ENCODE measurements at regions not wholly inside any gene's neighbourhood (a gene's known extent, or its start where the extent isn't known, plus 50 kb on each side); places are given as distances from the start of the nearest gene placed in this dataset.
"Not testable (repeated sequence)": the region's sequence is repeated elsewhere in the genome, so short reads cannot be mapped to it uniquely, and the experiment has no call there.

DNA sequence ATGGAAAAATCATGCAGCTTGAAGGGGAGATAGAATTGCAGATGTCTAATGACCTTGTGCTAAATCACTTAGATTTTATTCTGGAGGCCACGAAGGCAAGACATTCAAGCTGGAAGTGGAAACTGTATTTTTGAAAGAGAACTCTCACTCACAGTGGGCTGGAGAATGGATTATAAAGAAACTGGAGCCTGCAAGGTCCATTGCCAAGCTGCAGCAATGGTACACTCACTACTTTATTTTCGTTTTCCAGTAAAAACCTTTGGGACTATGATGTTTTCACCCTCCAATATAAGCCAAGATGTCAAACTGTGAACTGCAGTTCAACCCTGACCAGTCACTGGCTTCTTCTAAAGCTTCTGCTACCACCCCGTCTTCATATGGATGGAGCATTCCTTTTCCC lies 62.0 kb downstream of the SKIDA1 start:
- no peaks in the 10 kb centered on the region for H3K9me3 ChIP-seq (ENCODE audit: control insufficient read depth, insufficient read depth, low read length)
- H3K9ac ChIP-seq (ENCODE audit: low read depth, low read length), result no peak overlapping the region
- no peaks in the 10 kb centered on the region for H3K36me3 ChIP-seq (ENCODE audit: insufficient read depth, low read length)
- no peaks in the 10 kb centered on the region for H3K4me1 ChIP-seq (ENCODE audit: insufficient read depth, low read length)

DNA sequence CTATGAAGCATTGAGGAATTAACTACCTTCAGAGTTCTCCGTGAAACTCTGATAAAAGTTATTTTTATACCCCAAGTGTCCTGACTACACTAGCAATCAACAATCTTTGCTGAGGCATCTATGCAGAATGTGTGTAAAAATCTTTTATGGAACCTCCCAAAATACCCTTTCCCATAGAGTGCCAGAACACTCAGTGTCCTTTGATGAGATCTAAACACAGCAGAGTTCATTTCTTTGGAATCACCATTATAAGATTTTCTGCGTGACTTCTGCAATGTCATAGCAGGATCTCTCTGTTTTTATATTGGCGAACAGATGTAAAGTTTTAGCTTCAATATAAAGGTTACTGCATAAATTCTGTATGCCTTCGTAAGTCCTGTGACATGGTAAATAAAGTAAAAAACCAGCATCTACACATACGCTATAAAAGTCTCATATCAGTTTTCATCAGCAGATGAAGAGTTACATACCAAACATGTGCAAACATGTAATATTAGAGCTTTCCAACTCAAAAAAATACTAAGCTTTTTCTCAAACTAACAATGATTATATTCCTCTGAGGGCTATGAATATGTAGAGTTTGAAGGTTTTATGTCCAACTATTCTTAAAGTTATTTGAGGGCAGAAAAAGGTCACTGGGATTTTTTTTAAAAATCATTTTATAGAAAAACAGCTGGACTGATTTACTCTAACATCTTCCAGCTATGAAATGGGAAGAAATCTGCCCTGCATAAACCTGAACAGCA lies 67.2 kb downstream of the SKIDA1 start:
- no peaks in the 10 kb centered on the region for H3K36me3 ChIP-seq (ENCODE audit: insufficient read depth, low read length)
- H3K9ac ChIP-seq (ENCODE audit: low read depth, low read length), result no peak overlapping the region
- H3K4me1 ChIP-seq (ENCODE audit: insufficient read depth, low read length), result no peaks in the 10 kb centered on the region
- H3K9me3 ChIP-seq (ENCODE audit: control insufficient read depth, insufficient read depth, low read length), result no peaks in the 10 kb centered on the region; the same call in none of the 2 replicates

DNA sequence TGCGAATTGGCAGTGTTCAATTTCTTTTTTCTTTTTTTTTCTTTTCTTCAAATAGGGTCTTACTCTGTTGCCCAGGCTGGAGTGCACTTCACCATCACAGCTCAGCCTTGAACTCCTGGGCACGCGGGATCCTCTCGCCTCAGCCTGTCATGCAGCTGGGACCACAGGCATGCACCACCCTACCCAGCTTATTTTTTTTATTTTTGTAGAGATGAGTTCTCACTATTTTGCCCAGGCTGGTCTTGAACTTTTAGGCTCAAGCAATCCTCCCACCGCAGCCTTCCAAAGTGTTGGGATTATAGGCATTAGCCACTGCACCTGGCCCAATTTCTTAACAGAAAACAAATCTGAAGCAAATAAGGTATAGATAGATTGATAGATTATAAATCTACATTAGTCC lies 69.3 kb downstream of the SKIDA1 start:
- H3K4me1 ChIP-seq (ENCODE audit: insufficient read depth, low read length), result no peaks in the 10 kb centered on the region
- no peaks in the 10 kb centered on the region for H3K36me3 ChIP-seq (ENCODE audit: insufficient read depth, low read length)
- no peaks in the 10 kb centered on the region; the same call in none of the 2 replicates for H3K9me3 ChIP-seq (ENCODE audit: control insufficient read depth, insufficient read depth, low read length)
- no peak overlapping the region for H3K9ac ChIP-seq (ENCODE audit: low read depth, low read length)

DNA sequence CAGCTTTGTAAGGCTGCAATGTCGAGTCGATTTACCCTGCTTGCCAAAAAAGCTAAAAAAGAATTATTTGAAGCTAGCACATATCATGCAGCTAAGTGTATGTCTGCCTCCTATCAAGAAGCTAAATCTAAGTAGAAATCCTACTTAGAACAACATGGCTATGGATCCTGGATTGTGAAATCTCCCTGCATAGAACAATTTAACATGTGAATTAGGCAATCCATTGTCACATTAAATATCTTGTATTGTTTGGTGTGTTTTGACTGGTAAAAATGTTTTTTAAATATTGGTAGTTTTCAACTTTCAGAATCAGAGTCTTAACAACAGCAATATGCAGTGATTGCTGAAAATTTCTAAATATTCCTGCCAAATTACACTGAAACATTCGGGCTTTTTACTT lies 73.3 kb downstream of the SKIDA1 start:
- no peaks in the 10 kb centered on the region; the same call in 1 of the 2 replicates for H3K4me1 ChIP-seq (ENCODE audit: insufficient read depth, low read length)
- H3K9me3 ChIP-seq (ENCODE audit: control insufficient read depth, insufficient read depth, low read length), result no peaks in the 10 kb centered on the region; the same call in none of the 2 replicates
- H3K36me3 ChIP-seq (ENCODE audit: insufficient read depth, low read length), result no peaks in the 10 kb centered on the region
- H3K9ac ChIP-seq (ENCODE audit: low read depth, low read length), result no peak overlapping the region

DNA sequence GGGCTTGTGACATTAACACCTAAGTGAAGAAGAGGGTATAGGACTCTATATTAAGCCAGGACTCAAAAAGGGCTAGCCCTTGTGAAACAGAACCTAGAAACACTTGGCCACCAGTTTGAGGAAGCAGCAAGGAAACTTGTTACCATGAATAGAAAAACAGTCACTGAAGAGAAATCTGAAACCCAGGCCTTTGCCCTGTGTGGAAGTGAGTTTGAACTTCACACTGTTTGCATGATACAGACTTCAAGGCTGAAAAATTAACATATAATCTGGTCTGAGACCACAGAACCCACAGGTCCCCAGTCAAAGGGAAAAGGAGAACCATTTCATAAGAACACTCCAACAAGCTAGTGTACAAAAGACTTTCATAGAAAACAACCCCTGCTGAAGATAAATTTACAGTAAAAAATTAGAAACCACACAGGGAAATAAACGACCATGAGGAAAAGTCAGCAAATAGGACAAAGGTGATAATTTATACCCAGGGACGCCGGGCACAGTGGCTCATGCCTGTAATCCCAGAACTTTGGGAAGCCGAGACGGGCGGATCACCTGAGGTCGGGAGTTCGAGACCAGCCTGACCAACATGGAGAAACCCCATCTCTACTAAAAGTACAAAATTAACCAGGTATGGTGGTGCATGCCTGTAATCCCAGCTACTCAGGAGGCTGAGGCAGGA lies 76.1 kb downstream of the SKIDA1 start:
- Histone ChIP-seq H3K36me3 (ENCODE audit: insufficient read depth, low read length) (no peaks in the 10 kb centered on the region), H3K9me3 (ENCODE audit: control insufficient read depth, insufficient read depth, low read length) (no peaks in the 10 kb centered on the region), H3K9ac (ENCODE audit: low read depth, low read length) (no peak overlapping the region), H3K4me1 (ENCODE audit: insufficient read depth, low read length) (peaks cover 5% of the 10 kb centered on the region)

DNA sequence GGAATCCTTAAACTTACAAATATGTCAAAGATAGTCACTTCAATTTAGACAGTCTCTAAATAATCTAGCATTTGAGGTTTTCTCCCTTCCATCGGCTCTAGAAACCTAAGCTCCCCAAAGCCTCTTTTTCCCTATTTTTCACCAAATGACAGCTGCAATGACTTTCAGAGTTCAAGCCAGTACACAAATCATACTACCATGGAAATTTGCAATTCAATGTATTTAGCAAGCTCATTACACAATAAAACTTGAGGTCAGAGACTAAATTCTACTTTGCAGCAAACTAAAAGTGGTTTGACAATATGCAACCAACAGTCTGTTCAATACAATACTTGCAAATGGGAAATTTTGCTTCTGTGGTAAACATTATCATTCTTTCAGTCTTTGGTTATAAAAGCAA lies 80.3 kb downstream of the SKIDA1 start:
- Histone ChIP-seq H3K9me3 (ENCODE audit: control insufficient read depth, insufficient read depth, low read length) (no peaks in the 10 kb centered on the region), H3K9ac (ENCODE audit: low read depth, low read length) (no peak overlapping the region), H3K4me1 (ENCODE audit: insufficient read depth, low read length) (peaks cover 5% of the 10 kb centered on the region), H3K36me3 (ENCODE audit: insufficient read depth, low read length) (no peaks in the 10 kb centered on the region)

DNA sequence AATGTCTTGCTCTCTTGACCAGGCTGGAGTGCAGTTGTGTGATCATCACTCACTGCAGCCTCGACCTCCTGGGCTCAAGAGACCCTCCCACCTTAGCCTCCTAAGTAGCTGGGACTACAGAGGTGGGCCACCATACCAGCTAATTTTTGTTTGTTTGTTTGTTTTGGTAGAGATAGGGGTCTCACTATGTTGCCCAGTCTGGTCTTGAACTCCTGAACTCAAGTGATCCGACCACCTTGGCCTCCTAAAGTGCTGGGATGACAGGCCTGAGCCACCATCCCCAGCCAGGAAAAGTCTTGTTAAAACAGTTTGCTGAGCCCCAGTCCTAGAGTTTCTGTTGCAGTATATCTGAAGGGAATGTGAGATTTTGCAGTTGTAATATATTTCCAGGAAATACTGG lies 83.9 kb downstream of the SKIDA1 start:
- H3K9ac ChIP-seq (ENCODE audit: low read depth, low read length), result no peak overlapping the region
- H3K36me3 ChIP-seq (ENCODE audit: insufficient read depth, low read length), result no peaks in the 10 kb centered on the region
- no peaks in the 10 kb centered on the region for H3K9me3 ChIP-seq (ENCODE audit: control insufficient read depth, insufficient read depth, low read length)
- peaks cover 5% of the 10 kb centered on the region for H3K4me1 ChIP-seq (ENCODE audit: insufficient read depth, low read length)

DNA sequence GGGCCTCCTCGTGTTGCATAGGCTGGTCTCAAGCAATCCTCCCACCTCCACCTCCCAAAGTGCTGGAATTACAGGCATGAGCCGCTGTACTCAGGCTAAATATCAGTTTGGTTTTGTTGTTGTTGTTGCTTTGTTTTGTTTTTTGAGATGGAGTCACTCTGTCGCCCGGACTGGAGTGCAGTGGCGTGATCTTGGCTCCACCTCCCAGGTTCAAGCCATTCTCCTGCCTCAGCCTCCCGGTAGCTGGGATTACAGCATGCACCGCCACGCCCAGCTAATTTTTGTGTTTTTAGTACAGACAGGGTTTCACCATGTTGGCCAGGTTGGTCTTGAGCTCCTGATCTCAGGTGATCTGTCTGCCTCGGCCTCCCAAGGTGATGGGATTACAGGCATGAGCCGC lies 86.6 kb downstream of the SKIDA1 start:
- not testable (repeated sequence) for H3K4me1 ChIP-seq (ENCODE audit: insufficient read depth, low read length); H3K9ac ChIP-seq (ENCODE audit: low read depth, low read length); H3K36me3 ChIP-seq (ENCODE audit: insufficient read depth, low read length); H3K9me3 ChIP-seq (ENCODE audit: control insufficient read depth, insufficient read depth, low read length)

DNA sequence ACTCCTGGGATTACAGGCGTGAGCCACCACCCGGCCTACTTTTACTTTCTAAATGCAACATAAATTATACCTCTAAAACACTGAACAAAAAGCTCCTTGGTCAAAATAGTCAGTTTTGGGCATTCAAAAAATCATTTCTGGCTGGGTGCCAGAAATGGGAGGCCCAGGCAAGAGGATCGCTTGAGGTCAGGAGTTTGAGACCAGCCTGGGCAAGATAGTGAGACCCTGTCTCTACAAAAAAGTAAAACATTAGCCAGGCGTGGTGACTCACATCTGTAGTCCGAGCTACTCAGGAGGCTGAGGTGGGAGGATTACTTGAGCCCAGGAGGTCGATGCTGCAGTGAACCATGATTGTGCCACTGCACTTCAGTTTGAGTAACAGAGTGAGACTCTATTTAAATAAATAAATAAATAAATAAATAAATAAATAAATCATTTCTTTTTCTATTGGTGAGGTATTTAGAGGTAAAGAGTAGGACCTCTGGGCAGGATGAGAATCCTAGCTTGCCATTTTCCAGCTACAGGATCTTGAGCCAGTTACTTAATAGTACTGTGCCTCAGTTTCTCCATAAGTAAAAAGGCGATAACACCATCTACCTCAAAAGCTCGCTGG lies 87.6 kb downstream of the SKIDA1 start:
- H3K36me3 ChIP-seq (ENCODE audit: insufficient read depth, low read length), result no peaks in the 10 kb centered on the region
- no peaks in the 10 kb centered on the region for H3K9me3 ChIP-seq (ENCODE audit: control insufficient read depth, insufficient read depth, low read length)
- no peak overlapping the region for H3K9ac ChIP-seq (ENCODE audit: low read depth, low read length)
- no peaks in the 10 kb centered on the region for H3K4me1 ChIP-seq (ENCODE audit: insufficient read depth, low read length)

DNA sequence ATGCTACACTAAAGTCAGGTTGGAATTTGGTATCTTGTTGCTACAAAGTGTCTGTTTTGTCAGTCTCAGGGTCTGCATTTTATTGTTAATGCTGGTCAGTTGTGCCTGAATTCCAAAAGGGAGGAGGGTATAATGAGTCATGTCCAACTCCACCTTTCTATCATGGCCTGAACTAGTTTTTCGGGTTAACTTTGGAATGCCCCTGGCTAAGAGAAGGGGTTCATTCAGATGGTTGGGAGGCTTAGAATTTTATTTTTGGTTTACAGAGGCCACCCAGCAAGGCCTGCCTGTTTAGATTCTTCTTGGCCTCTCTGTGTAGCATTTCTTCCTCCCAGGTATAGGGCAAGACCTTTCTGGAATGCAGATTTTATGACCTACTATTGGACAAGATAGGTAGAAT lies 93.2 kb downstream of the SKIDA1 start:
- no peaks in the 10 kb centered on the region for H3K36me3 ChIP-seq (ENCODE audit: insufficient read depth, low read length)
- no peak overlapping the region for H3K9ac ChIP-seq (ENCODE audit: low read depth, low read length)
- H3K9me3 ChIP-seq (ENCODE audit: control insufficient read depth, insufficient read depth, low read length), result no peaks in the 10 kb centered on the region
- H3K4me1 ChIP-seq (ENCODE audit: insufficient read depth, low read length), result no peaks in the 10 kb centered on the region

DNA sequence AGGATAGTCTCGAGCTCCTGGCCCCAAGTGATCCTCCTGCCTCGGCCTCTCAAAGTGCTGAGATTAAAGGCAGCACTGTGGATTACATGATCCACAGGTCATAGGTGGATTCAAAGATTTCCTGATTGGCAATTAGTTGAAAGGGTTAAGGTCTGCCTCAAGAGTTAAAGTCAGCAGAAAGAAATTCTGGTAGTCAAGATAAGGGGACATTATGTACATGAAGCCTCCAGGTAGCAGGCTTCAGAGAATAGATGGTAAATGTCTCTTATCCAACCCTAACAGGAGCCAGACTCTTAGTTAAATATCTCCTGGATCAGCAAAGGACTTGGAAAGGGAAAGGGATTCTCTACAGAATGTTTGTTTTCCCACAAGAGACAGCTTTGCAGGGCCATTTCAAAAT lies 93.7 kb downstream of the SKIDA1 start:
- Histone ChIP-seq H3K9me3 (ENCODE audit: control insufficient read depth, insufficient read depth, low read length) (peaks cover 4% of the 10 kb centered on the region), H3K4me1 (ENCODE audit: insufficient read depth, low read length) (no peaks in the 10 kb centered on the region), H3K9ac (ENCODE audit: low read depth, low read length) (no peak overlapping the region), H3K36me3 (ENCODE audit: insufficient read depth, low read length) (no peaks in the 10 kb centered on the region)

DNA sequence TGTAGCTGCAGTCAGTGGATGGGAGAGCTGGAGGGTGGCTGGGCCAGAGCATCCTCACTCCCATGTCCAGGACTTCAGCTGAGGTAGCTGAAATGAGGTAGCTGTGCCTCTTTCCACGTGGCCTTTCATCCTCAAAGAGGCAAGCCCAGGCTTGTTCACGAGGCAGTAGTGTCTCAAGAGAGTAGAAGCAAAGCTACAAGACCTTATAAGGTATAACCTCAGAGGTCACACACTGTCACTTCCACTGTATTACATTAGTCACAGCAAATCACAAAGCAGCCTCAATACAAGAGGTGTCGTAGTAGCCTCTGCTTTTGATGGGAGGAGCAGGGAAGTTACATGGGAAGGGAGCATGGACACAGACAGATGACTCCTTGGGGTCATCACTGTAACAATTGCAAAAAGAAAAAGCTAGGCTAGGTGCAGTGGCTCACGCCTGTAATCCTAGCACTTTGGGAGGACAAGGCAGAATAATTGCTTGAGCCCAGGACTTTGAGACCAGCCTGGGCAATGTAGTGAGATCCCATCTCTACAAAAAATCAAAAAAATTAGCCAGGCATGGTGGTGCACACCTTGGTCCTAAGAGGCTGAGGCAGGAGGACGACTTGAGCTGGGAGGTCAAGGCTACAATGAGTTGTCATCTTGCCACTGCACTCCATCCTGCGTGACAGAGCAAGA lies 97.5 kb downstream of the SKIDA1 start:
- Histone ChIP-seq H3K9ac (ENCODE audit: low read depth, low read length) (no peak overlapping the region), H3K9me3 (ENCODE audit: control insufficient read depth, insufficient read depth, low read length) (peaks cover 9% of the 10 kb centered on the region), H3K4me1 (ENCODE audit: insufficient read depth, low read length) (no peaks in the 10 kb centered on the region), H3K36me3 (ENCODE audit: insufficient read depth, low read length) (no peaks in the 10 kb centered on the region)

DNA sequence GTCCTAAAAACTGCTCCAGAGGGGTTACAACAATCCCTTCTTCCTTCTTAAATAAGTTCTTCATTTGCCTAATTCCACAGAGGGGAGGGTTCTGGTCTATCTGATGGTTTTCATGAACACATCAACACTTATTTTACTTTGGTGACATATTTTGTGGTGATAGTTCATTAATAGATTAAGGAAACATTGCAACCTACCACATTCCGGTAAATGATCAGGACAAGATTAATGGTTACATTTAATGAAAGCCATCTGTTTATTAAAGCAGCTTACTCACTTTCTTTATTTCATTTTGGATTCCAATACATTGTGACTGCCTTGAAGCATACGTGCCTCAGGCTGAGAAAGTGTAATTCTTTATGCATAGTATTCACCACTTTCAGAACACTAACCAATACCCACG lies 101.0 kb downstream of the SKIDA1 start:
- H3K9ac ChIP-seq (ENCODE audit: low read depth, low read length), result no peak overlapping the region
- no peaks in the 10 kb centered on the region for H3K36me3 ChIP-seq (ENCODE audit: insufficient read depth, low read length)
- H3K4me1 ChIP-seq (ENCODE audit: insufficient read depth, low read length), result no peaks in the 10 kb centered on the region
- peaks cover 9% of the 10 kb centered on the region for H3K9me3 ChIP-seq (ENCODE audit: control insufficient read depth, insufficient read depth, low read length)

DNA sequence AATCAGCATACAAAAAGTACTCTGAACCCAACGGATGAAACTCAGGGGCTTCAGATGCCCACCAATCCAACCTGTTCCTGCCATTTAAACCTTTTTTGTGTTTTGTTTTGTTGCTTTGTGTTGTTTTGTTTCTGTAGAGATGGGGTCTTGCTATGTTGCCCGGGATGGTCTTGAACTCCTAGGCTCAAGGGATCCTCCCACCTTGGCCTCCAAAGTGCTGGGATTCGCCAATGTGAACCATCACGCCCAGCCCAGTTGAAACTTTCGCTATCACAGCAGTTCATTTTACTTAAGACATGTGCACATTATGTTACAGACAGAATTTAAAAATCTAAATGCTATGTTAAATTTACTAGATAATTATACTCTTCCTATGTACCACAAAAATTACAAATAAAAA lies 101.6 kb downstream of the SKIDA1 start:
- peaks cover 9% of the 10 kb centered on the region for H3K9me3 ChIP-seq (ENCODE audit: control insufficient read depth, insufficient read depth, low read length)
- H3K36me3 ChIP-seq (ENCODE audit: insufficient read depth, low read length), result no peaks in the 10 kb centered on the region
- H3K4me1 ChIP-seq (ENCODE audit: insufficient read depth, low read length), result no peaks in the 10 kb centered on the region
- H3K9ac ChIP-seq (ENCODE audit: low read depth, low read length), result no peak overlapping the region
